ENCODE measurements at regions not wholly inside any gene's neighbourhood (a gene's known extent, or its start where the extent isn't known, plus 50 kb on each side); places are given as distances from the start of the nearest gene placed in this dataset.
A peak's percentile ranks its signal among the peaks of the same experiment; 100 is the strongest.

GRCh38 chr2:37587817-37588216, 83.6 kb downstream of the CDC42EP3 start:
- no peak for DNase-seq (ENCODE audit: low spot score)
- TF ChIP-seq CTCF (IDR thresholded peaks at IDR 0.05; ENCODE audit: borderline replicate concordance, control extremely low read depth, extremely low read depth, insufficient read depth, missing control alignments) = no peak
- in situ Hi-C loops (cut with MboI; ENCODE audit: low sequenced_read_pairs, unreplicated experiment) = no loop called here

- no peak for DNase-seq (ENCODE audit: low spot score)
- TF ChIP-seq CTCF (IDR thresholded peaks at IDR 0.05; ENCODE audit: borderline replicate concordance, control extremely low read depth, extremely low read depth, insufficient read depth, missing control alignments) = no peak
- in situ Hi-C loops (cut with MboI; ENCODE audit: low sequenced_read_pairs, unreplicated experiment) = no loop called here
Observed at GRCh38 chr2:37588316-37588777, 83.1 kb downstream of the CDC42EP3 start.

GRCh38 chr2:37589298-37589697, 82.1 kb downstream of the CDC42EP3 start:
- in situ Hi-C loops (cut with MboI; ENCODE audit: low sequenced_read_pairs, unreplicated experiment) = no loop called here
- no peak for TF ChIP-seq CTCF (IDR thresholded peaks at IDR 0.05; ENCODE audit: borderline replicate concordance, control extremely low read depth, extremely low read depth, insufficient read depth, missing control alignments)
- DNase-seq (ENCODE audit: low spot score) = peak; percentile 21

- DNase-seq (ENCODE audit: low spot score) = no peak
Observed at GRCh38 chr2:37590119-37590571, 81.3 kb downstream of the CDC42EP3 start.

More at GRCh38 chr2:37590119-37590571, 81.3 kb downstream of the CDC42EP3 start:
- in situ Hi-C loops (cut with MboI; ENCODE audit: low sequenced_read_pairs, unreplicated experiment) = no loop called here
- no peak for TF ChIP-seq CTCF (IDR thresholded peaks at IDR 0.05; ENCODE audit: borderline replicate concordance, control extremely low read depth, extremely low read depth, insufficient read depth, missing control alignments)

Data from GM13976 (cell line).